GM19372 (cell line): ENCODE measurements at regions not wholly inside any gene's neighbourhood (a gene's known extent, or its start where the extent isn't known, plus 50 kb on each side); places are given as distances from the start of the nearest gene placed in this dataset.

Experiments used
- ATAC-seq: cut with Tn5 transposase; IDR thresholded peaks from one replicate; pipeline ENCODE4 v1.9.1; 2021; ENCODE audit warnings: mild to moderate bottlenecking, low read depth, moderate library complexity; ENCODE audit not compliant: unreplicated experiment

DNA sequence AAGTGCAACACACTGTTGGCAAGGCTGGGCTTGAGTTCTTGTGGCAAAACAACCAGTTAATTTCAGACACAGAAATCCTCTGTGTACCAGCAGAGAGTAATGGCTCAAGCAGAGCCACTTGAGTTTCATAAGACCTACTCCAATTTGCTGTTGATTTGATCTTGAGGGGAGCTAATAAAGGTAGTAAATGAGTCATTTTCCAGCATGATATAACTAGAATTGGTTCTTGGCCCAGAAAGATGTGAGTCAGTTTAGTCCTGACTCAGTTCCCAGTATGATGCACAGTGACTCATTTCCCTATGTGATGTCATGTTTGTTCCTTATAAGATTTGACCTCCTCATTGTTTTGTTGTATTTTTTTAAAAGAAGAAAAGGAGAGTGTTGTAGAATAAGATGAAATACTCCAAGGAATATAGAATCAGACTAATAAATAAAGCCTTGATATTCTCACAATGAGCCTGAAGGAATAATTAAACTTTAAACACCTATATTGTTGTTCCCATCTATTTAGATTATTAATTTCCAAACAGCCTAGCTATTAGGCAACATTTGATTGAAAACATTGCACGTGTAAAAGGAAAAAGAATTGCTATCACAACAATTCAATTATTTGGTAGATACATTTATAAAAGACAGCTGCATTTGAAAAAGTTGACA is 186.2 kb downstream of the REEP3 start:
- ATAC-seq = peak; percentile 52

DNA sequence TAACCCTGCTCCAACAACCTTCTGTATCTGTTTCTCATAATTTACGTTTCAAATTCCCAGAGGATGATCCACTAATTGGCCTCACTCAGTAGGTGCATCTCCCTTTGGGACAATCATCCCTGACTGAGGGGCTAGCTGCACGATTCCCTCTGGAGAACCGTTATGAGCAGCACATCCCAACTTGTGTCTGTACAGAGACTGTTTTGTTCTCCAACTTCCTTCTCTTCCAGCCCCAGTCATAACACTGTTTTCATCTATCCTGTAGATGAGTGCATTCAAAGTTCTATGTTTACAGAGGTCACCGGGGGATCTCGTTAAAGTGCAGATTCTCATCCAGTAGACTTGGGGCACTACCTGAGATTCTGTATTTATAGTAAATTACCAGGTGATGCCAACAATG is 187.2 kb downstream of the REEP3 start:
- ATAC-seq = no peak

DNA sequence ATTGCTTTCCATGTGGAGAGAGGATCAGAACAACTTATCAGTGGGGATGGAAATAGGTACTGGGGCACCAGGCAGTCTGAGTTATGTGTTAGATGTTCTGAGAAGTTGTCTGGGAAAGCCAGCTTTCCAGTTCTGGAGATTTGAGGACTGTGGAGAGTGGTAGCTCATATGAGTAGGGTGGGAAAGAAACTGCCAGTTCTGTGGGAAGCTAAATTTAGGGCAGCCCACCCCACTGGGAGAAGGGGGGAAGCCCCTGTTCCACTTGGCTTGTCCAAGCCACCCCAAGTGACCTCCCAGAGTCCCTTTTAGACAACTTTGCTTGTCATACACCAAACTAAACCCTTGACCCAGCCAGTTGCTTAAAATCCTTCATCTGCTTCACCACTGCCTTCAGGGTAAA is 189.5 kb downstream of the REEP3 start:
- ATAC-seq = no peak

DNA sequence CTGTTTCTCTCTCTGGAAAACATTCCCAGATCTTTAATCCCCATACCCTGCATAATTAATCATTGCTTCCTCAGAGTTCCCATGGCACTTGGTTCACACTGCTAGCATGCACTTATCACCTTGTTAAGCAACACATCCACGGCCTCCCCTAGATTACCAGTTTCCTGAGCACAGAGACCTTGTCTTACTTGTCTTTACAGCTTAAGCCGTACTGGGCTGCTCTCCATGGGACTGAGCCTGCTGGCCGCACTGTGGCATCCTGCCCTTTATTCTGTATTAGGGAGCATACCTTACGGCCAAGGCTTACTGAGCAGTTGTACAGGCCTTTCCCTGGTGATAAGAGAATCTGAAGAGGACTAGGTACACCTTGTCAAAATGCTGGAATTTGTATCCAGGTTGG is 190.2 kb downstream of the REEP3 start:
- ATAC-seq = no peak

DNA sequence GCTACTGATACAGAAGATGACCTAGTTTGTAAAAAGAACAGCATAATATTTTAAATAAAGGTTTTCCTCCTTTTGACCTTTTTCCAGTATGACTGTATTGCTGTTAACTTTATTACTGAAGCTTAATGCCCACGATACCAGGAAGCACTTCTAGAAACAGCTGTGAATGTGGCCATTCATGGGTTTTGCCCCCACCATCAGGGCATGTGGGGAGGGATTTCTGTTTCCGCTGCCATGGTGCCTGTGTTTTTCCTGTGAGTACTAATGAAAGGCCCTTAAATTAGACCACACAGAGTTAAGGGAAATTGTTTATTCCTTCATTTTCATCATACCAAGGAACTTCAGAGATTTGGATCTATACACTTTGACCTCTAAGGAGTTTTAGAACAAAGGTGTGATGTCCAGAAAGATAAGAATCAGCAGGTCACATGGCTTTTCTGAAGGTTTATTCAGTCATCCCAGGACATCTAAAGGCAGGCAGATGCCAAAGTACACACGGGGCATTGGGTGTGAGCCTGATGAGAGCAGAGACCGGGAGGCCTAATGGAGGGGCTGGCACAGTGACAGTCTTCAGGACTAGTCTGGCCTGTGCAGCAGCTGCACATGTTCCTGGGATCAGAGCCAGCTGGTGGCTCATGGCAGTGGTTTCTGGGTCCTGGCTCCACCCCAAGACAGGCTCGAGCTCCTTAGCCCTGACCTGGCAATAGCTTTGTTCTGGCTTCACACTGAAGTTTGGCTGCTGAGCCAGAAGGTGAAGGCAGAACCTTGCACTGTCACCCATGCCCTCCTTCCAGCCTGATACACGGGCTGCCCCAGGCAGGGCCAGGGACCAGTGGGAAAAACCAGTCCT is 190.9 kb downstream of the REEP3 start:
- ATAC-seq = no peak

DNA sequence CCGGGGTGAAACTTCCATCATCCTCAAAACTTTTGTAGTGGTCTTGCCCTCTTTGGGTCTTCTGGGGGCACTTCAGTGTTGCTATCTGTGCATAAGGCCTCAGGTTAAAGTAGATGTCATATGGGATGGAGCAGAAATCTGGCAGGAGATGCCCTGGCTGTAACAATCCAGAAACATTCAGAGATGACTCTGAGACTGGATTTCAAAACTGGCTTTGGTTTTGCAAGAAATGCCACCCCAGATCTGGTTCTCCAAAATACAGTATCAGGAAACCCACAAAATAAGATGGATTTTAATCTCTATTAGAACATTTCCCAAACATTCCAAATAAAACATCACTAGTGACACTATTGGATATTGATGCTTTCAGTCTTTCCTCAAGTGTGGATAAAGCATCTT is 191.5 kb downstream of the REEP3 start:
- no peak for ATAC-seq

DNA sequence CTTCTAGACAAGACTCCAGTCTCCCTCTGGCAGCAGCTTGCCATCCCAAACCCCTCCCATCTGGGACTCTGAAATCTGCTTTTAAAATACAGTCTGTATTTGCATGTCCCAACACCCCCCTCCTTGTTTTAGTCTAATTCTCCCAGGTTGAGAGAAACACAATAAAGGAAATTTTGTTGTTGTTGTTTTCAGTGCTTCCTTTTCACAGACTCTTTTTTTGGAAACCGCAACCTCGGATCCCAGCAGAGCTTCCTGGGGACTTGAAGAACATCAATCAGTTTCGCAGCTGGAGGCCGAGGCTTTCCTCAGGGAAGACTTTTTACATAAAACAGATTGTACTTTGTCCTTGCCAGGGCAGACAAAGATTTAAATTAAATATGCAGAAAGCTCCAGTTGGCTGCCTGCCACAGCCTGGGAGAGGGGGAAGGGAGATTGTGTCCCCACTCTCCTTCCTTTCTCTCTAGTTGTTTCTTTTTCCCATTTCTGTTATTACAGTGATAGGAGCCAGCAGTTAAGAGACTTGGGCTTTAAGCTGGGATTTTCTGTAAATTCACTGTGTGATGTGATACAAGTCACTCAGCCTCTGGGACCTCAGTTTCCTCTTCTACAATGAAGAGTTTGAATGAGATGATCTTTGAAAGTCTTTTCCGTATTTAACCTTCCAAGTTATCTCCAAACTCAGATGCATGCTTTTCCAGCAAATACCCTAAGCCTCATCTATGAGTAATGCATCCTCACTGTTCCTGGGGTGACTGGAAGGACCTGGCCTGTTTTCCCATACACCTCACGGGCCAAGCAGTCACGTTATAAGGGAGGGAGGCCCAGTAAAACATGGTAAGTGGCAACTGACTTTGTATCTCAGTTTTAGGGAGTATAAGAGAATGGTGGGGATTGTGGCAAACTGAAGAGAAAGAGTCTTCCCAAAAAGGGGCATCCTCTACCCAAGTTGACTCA is 192.3 kb downstream of the REEP3 start:
- no peak for ATAC-seq

DNA sequence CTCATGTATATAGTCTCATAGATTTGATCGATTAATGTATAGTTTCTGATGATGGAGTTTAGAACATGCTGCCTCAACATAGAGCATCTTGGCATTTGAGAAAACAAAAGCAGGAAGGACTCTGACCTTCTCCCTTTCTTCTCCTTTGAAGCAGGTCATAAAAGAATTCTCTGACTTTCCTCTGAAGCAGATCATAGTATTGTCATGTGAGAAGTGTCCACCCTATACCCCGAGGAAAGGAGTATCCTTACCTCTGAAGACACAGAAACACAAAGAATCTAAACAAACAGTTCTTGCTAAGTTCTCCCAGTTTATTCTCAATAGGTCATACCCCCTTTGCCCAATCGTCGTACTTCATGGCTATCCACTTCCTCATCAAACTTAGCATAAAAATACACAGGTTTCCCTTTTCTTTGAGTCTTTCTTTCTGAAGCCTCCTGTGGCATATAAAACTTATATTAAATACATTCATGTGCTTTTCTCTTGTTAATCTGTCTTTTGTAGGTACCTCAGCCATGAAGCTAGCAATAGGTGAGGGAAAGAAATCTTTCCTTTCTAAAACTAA is 194.9 kb downstream of the REEP3 start:
- ATAC-seq = no peak

DNA sequence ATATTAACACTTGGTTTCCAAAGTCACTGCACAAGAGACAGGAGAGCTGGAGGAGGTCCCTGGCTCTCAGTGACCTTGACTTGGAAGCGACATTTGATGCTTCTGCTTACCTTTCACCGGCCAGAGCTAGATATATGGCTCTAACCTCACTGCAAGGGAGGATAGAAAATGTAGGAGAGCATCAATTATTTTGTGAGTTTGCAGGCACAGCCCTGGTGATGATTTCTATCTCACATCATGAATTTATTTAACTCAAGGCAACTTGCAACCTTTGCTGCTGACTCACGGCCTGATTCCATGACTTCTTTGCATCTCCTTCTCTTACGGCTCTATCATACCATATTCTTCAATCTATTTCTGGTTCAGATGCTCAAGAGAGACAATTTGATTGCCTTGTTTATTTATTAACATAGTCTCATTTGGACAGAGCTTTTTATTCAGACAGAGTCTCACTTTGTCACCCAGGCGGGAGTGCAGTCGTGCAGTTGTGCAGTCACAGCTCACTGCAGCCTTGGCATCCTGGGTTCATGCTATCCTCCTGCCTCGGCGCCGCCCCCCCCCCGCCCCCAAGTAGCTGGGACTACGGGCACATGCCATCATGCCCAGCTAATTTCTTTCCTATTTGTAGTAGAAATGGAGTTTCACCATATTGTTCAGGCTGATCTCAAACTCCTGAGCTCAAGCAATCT is 196.0 kb downstream of the REEP3 start:
- no peak for ATAC-seq

DNA sequence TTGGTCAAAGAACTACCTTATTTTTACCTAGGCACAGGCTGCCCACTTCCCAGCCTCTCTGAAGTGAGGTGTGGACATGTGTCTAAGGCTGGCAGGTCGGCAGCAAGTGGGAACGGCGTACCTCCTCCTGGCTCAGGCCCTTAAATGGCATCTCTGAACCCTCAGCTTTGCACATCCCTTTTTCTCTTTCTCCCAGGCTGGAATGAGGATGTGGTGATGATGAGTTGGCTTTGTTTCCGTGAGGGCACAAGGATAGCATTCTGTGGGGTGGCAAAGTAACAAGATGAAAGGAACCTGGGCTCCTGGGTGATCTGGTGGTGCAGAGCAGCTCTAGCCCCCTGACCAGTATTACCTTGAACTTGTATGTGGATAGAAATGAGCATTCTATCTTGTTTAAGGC is 196.8 kb downstream of the REEP3 start:
- ATAC-seq = no peak

DNA sequence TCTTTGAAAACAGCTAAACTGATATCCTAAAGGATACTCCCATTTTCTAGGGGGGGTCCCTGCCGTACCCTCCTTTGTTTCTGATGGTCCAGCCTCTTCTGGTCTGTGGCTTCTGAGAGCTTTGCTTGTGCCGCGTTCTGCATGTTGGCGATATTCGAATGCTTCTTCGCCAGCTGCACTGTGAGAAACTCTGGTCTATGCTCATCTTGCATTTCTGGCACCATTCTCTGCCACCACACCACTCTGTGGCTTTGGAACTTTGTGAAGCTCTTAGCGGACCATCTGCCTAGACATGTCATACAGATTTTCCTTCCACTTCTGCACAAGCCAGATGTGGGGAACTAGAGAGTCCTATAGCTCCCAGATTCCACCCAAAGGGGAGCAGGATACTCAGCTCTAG is 197.2 kb downstream of the REEP3 start:
- no peak for ATAC-seq

DNA sequence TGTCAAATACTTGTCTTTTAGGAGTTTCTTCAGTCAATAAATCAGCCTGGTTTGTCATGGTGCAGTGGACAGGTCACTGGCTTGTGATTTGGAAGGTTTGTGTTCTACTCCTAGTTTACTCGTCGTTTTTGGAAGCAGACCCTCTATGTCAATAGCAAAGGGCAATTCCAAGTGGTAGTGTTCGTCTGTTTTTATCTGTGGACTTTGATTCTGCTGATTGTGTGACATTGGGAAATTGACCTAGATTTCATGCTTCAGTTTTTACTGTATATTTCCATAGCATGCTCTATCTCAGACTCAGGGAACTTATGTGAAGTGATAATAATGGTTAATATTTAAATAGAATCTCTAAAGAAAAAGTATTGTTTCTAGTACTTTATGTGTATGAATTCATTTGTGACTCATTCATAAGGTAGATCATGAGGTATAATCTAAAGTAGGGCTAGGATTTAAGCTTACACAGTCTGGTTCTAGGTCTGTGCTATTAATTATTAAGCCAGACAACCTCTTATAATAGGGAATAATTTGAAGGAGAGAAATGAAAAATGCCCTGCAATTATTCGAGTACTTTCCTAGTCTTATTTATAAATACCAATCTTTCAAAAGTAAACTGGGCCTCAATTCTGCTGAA is 198.1 kb downstream of the REEP3 start:
- no peak for ATAC-seq

DNA sequence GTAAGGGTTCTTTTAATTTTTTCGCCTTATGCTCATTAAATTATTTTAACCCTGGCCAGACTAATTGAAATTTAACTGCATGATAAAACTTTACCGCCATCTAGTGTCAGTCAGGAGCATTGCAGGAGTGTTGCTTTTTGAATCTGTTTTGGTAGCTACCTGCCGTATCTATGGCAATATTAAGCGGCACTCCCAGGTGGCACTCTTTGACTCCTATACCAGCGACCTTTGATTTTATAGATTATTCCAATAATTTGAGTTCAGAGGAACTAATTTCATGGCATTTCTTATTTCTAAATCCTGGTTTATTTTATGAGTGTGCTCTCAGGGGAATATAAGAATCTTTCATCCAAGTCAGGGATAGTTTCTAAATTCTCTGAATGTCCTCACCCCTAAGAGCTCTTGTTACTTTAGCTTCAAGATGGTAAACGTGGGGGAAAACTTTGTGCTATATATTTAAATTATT is 198.9 kb downstream of the REEP3 start:
- ATAC-seq = peak; percentile 52

DNA sequence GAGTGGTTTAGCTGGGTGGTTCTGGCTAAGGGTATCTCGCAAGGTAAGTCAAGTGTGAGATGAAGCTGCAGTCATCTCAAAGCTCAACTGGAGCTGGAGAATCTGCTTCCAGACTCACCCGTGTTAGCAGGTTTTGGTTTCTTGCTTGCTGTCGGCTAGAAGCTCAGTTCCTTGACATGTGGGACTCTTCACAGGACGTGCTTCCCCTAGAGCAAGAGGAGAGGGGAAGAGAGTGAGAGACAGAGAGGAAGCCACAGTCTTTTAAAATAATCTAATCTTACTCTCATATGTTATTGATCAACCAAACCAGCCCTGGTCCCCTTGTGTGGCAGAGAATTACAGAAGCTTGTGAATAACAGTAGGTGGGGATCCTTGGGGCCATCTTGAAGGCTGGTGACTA is 199.5 kb downstream of the REEP3 start:
- ATAC-seq = peak; percentile 47

DNA sequence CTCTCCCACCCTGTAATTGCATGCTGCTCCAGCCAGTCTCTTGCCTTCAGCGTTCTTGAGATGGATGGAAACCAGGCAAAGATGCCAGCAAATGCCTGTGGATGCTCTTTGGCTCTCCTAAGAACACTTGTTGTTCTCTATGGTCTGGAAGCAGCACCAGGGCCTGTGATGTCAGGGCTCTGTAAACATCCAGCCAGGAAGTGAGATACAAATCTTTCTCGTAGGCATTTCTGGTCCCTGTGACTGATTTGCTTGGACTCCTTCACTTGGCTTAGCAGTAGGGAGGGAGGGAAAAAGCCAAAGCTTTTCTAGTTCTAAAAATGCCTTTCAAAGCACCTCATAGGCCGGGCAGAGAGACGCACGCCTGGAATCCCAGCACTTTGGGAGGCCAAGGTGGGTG is 201.3 kb downstream of the REEP3 start:
- no peak for ATAC-seq

DNA sequence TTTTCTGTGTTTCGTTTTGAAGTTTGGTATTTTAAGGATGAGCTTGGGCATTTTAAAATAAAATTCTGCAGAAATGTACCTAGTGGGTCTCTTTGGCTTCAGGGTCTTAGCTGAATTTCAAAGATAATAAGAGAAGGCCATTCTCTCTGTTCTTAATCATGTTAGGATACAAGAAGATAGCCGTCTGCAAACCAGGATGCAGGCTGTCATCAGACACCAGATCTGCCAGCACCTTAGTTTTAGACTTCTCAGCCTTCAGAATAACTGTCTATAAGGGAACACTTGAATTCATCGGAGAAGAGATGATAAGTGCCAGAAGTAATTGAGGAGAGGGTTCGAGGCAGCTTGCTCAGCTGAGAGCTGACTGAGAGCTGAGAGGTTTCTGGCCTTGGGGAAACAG is 202.1 kb downstream of the REEP3 start:
- no peak for ATAC-seq

DNA sequence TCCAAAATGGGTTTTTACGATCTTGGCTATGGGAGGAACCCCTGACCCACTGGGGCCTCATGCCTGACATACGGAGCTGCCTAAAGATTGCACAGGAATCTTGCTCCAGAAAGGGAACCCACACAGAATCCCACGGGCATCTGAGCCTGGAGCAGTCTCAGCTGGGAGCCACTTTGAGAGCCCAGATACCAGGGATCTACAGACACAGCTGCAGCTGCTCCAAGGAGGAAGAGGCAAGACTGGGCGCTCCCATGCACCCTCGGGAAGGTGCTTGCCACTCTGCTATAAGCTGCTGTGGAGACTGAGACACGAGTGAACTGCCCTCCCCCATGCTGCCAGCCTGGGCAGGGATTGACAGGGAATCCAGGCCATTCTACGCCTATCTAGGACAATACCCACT is 202.5 kb downstream of the REEP3 start:
- no peak for ATAC-seq

DNA sequence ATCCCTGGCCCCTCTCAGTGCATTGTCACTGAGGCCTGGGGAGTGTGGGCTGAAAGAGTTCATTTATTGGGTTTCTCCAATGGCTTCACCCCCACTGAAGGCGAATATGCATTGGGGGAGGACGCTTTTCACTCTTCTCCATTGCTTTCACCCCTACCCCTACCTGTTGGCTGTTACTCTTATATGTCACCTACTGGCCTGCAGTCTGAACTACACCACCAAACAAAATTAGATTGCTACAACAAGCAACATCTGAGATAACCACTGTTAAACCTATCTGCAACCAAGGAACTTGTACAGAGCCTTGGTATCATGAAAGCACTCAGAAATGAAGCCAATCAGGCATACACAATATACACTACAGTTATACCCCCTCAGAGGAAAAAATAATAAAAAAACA is 203.7 kb downstream of the REEP3 start:
- ATAC-seq = no peak

DNA sequence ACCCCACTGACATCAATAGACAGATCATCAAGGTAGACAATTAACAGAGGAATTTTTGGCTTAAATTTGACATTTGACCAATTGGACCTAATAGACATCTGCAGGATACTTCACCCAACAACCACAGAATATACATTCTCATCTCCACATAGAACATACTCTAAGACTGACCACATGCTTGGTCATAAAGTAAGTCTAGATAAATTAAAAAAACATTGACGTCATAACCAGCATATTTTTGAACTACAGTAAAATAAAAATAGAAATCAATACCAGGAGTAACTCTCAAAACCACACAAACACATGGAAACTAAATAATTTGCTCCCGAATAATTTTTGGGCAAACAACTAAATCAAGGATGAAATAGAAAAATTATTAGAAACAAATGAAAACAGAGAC is 205.7 kb downstream of the REEP3 start:
- no peak for ATAC-seq

DNA sequence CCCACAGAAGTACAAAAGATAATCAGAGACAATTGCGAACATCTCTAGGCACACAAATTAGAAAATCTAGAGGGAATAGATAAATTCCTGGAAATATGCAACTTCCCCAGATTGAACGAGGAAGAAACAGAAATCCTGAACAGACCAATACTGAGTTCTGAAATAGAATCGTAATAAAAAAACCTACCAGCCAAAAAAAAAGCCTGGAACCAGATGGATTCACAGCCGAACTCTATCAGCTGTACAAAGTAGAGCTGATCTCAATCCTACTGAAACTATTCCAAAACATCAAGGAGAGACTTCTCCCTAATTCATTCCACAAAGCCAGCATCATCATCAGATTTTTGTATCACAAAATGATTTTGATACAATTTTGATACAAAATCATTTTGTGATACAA is 206.4 kb downstream of the REEP3 start:
- no peak for ATAC-seq
